H4 (cell line): ENCODE measurements at regions not wholly inside any gene's neighbourhood (a gene's known extent, or its start where the extent isn't known, plus 50 kb on each side); places are given as distances from the start of the nearest gene placed in this dataset.
A peak's percentile ranks its signal among the peaks of the same experiment; 100 is the strongest.

Experiments
- DNase-seq: peaks from one replicate; pipeline ENCODE4 v3.0.0-alpha.2; 2015; ENCODE audit warnings: low spot score

GRCh38 chr2:146147448-146148012 lies 1627.6 kb upstream of the ZEB2 start:
- DNase-seq = peak; percentile 21

- DNase-seq = no peak
These were observed 1624.1 kb upstream of the ZEB2 start for GRCh38 chr2:146143971-146144370.

GRCh38 chr2:146138820-146139219 lies 1618.9 kb upstream of the ZEB2 start:
- DNase-seq = no peak

GRCh38 chr2:146135245-146135644 lies 1615.3 kb upstream of the ZEB2 start:
- peak; percentile 81 for DNase-seq

- no peak for DNase-seq
These were observed 1611.9 kb upstream of the ZEB2 start for GRCh38 chr2:146131785-146132184.

- DNase-seq = no peak
These were observed 1611.1 kb upstream of the ZEB2 start for GRCh38 chr2:146131048-146131447.

GRCh38 chr2:146130290-146130689 lies 1610.4 kb upstream of the ZEB2 start:
- DNase-seq = no peak

- DNase-seq = no peak
These were observed 1609.3 kb upstream of the ZEB2 start for GRCh38 chr2:146129231-146129630.

GRCh38 chr2:146128216-146128615 lies 1608.3 kb upstream of the ZEB2 start:
- no peak for DNase-seq

GRCh38 chr2:146125551-146125950 lies 1605.6 kb upstream of the ZEB2 start:
- no peak for DNase-seq

GRCh38 chr2:146124741-146125140 lies 1604.8 kb upstream of the ZEB2 start:
- DNase-seq = peak; percentile 59

GRCh38 chr2:146123714-146124113 lies 1603.8 kb upstream of the ZEB2 start:
- DNase-seq = no peak

GRCh38 chr2:146123256-146123655 lies 1603.3 kb upstream of the ZEB2 start:
- DNase-seq = peak; percentile 47

GRCh38 chr2:146119586-146119985 lies 1599.7 kb upstream of the ZEB2 start:
- DNase-seq = no peak

GRCh38 chr2:146108993-146109392 lies 1589.1 kb upstream of the ZEB2 start:
- no peak for DNase-seq

GRCh38 chr2:146094185-146094584 lies 1574.3 kb upstream of the ZEB2 start:
- DNase-seq = no peak

- no peak for DNase-seq
These were observed 1561.5 kb upstream of the ZEB2 start for GRCh38 chr2:146081459-146081858.

GRCh38 chr2:146080925-146081324 lies 1561.0 kb upstream of the ZEB2 start:
- DNase-seq = no peak

GRCh38 chr2:146079216-146079615 lies 1559.3 kb upstream of the ZEB2 start:
- no peak for DNase-seq

- no peak for DNase-seq
These were observed 1557.2 kb upstream of the ZEB2 start for GRCh38 chr2:146077156-146077555.

GRCh38 chr2:146068051-146068450 lies 1548.1 kb upstream of the ZEB2 start:
- no peak for DNase-seq

GRCh38 chr2:146048141-146048540 lies 1528.2 kb upstream of the ZEB2 start:
- DNase-seq = no peak

- no peak for DNase-seq
These were observed 1521.5 kb upstream of the ZEB2 start for GRCh38 chr2:146041274-146041910.

- DNase-seq = no peak
These were observed 1520.1 kb upstream of the ZEB2 start for GRCh38 chr2:146040051-146040450.
